HFFc6 (cell line): ENCODE measurements at regions not wholly inside any gene's neighbourhood (a gene's known extent, or its start where the extent isn't known, plus 50 kb on each side); places are given as distances from the start of the nearest gene placed in this dataset.

Experiments
- DNase-seq: peaks from one replicate; pipeline ENCODE4 v3.0.0-alpha.2; 2018
- H3K27ac Mint-ChIP-seq: 2 replicates; pipeline ENCODE4 v1.8.0; 2020; ENCODE audit warnings: mild to moderate bottlenecking, mixed read lengths
- H3K27me3 Mint-ChIP-seq: 2 replicates; pipeline ENCODE4 v1.8.0; 2021; ENCODE audit warnings: mild to moderate bottlenecking, moderate library complexity, mixed read lengths; ENCODE audit not compliant: insufficient read depth
- H3K36me3 Mint-ChIP-seq: 2 replicates; pipeline ENCODE4 v1.8.0; 2021; ENCODE audit warnings: low read depth, mixed read lengths
- H3K4me1 Mint-ChIP-seq: 2 replicates; pipeline ENCODE4 v1.8.0; 2020; ENCODE audit warnings: low read depth, mixed read lengths
- H3K4me3 Mint-ChIP-seq: 2 replicates; pipeline ENCODE4 v1.8.0; 2020; ENCODE audit warnings: mild to moderate bottlenecking, moderate library complexity, mixed read lengths
- H3K9me3 Mint-ChIP-seq: 2 replicates; pipeline ENCODE4 v1.8.0; 2020; ENCODE audit warnings: mild to moderate bottlenecking, mixed read lengths
- TF ChIP-seq, protein P1 (sequence below): fragments of 200-600 bp; sonication (generic); IDR thresholded peaks from 2 replicates; pipeline ENCODE4 v1.5.0; 2021; ENCODE audit warnings: antibody characterized with exemption, mild to moderate bottlenecking

DNA sequence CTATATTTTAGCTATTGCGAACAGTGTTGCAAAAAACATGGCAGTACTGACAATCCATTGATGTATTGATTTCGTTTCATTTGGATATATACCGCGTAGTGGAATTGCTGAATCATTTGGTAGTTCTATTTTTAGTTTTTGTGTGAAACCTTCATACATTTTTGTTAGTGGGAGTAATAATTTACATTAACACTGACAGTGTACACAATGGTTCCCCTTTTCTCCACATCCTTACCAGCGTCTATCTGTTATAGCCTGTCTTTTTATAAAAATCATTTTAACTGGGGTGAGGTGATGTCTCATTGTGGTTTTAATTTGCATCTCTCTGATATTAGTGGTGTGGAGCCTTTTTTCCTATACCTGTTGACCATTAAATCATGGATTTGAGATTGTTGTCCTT is 392.4 kb upstream of the ALCAM start:
- no peak for DNase-seq
- Mint-ChIP-seq H3K4me3 (no peak overlapping the region), H3K27ac (no peak overlapping the region), H3K4me1 (no peaks in the 10 kb centered on the region), H3K27me3 (no peaks in the 10 kb centered on the region), H3K36me3 (peaks cover 9% of the 10 kb centered on the region), H3K9me3 (peaks cover 11% of the 10 kb centered on the region)
- TF ChIP-seq, protein P1, sequence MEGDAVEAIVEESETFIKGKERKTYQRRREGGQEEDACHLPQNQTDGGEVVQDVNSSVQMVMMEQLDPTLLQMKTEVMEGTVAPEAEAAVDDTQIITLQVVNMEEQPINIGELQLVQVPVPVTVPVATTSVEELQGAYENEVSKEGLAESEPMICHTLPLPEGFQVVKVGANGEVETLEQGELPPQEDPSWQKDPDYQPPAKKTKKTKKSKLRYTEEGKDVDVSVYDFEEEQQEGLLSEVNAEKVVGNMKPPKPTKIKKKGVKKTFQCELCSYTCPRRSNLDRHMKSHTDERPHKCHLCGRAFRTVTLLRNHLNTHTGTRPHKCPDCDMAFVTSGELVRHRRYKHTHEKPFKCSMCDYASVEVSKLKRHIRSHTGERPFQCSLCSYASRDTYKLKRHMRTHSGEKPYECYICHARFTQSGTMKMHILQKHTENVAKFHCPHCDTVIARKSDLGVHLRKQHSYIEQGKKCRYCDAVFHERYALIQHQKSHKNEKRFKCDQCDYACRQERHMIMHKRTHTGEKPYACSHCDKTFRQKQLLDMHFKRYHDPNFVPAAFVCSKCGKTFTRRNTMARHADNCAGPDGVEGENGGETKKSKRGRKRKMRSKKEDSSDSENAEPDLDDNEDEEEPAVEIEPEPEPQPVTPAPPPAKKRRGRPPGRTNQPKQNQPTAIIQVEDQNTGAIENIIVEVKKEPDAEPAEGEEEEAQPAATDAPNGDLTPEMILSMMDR = no peak

GRCh38 chr3:104977719-104978118 is 389.0 kb upstream of the ALCAM start:
- no peaks in the 10 kb centered on the region for H3K4me1 Mint-ChIP-seq
- peaks cover 11% of the 10 kb centered on the region for H3K9me3 Mint-ChIP-seq
- DNase-seq = no peak
- H3K27me3 Mint-ChIP-seq = no peaks in the 10 kb centered on the region
- no peak overlapping the region for H3K4me3 Mint-ChIP-seq
- H3K27ac Mint-ChIP-seq = no peak overlapping the region
- TF ChIP-seq, protein P1 = no peak
- peaks cover 12% of the 10 kb centered on the region for H3K36me3 Mint-ChIP-seq

DNA sequence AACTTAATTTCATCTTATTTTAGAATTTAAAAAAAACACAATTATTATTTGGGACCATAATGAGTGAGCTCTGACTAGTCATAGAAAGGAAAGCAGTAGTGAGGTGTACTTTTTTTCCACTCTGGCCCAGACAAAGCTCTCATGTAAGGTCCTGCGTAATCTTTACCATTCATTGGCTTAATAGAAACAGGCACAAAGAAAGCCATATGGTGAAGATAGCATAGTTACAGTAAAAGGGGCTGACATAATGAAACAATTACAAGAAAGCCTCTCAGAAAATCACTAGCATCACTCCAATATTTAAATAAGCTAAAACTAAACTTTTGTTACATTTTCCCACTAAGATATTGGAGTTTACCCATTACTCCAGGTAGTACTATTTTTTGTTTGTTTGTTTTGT is 384.6 kb upstream of the ALCAM start:
- Mint-ChIP-seq H3K27ac (no peak overlapping the region), H3K36me3 (peaks cover 3% of the 10 kb centered on the region; the same call in 1 of the 2 replicates), H3K4me3 (no peak overlapping the region), H3K27me3 (no peaks in the 10 kb centered on the region), H3K9me3 (no peaks in the 10 kb centered on the region), H3K4me1 (peaks cover under 1% of the 10 kb centered on the region; the same call in 1 of the 2 replicates)
- no peak for DNase-seq
- TF ChIP-seq, protein P1 = no peak

GRCh38 chr3:104987859-104988258 is 378.9 kb upstream of the ALCAM start:
- H3K27me3 Mint-ChIP-seq = no peaks in the 10 kb centered on the region
- H3K9me3 Mint-ChIP-seq = no peaks in the 10 kb centered on the region
- DNase-seq = no peak
- TF ChIP-seq, protein P1 = peak; percentile 64
- no peak overlapping the region for H3K4me3 Mint-ChIP-seq
- H3K36me3 Mint-ChIP-seq = no peaks in the 10 kb centered on the region
- peaks cover 19% of the 10 kb centered on the region for H3K4me1 Mint-ChIP-seq
- no peak overlapping the region for H3K27ac Mint-ChIP-seq

- H3K36me3 Mint-ChIP-seq = no peaks in the 10 kb centered on the region
- no peak overlapping the region for H3K4me3 Mint-ChIP-seq
- peaks cover 19% of the 10 kb centered on the region for H3K4me1 Mint-ChIP-seq
- no peaks in the 10 kb centered on the region for H3K27me3 Mint-ChIP-seq
- TF ChIP-seq, protein P1 = no peak
- H3K27ac Mint-ChIP-seq = no peak overlapping the region
- peak; percentile 8 for DNase-seq
- no peaks in the 10 kb centered on the region for H3K9me3 Mint-ChIP-seq
Measured at GRCh38 chr3:104988496-104988895, 378.2 kb upstream of the ALCAM start.

GRCh38 chr3:104989878-104990277 is 376.8 kb upstream of the ALCAM start:
- H3K4me3 Mint-ChIP-seq = no peak overlapping the region
- DNase-seq = peak; percentile 6
- no peak overlapping the region for H3K27ac Mint-ChIP-seq
- no peaks in the 10 kb centered on the region for H3K9me3 Mint-ChIP-seq
- peaks cover 19% of the 10 kb centered on the region for H3K4me1 Mint-ChIP-seq
- TF ChIP-seq, protein P1 = no peak
- H3K27me3 Mint-ChIP-seq = no peaks in the 10 kb centered on the region
- no peaks in the 10 kb centered on the region for H3K36me3 Mint-ChIP-seq
